ENCODE measurements at regions not wholly inside any gene's neighbourhood (a gene's known extent, or its start where the extent isn't known, plus 50 kb on each side); places are given as distances from the start of the nearest gene placed in this dataset.

DNA sequence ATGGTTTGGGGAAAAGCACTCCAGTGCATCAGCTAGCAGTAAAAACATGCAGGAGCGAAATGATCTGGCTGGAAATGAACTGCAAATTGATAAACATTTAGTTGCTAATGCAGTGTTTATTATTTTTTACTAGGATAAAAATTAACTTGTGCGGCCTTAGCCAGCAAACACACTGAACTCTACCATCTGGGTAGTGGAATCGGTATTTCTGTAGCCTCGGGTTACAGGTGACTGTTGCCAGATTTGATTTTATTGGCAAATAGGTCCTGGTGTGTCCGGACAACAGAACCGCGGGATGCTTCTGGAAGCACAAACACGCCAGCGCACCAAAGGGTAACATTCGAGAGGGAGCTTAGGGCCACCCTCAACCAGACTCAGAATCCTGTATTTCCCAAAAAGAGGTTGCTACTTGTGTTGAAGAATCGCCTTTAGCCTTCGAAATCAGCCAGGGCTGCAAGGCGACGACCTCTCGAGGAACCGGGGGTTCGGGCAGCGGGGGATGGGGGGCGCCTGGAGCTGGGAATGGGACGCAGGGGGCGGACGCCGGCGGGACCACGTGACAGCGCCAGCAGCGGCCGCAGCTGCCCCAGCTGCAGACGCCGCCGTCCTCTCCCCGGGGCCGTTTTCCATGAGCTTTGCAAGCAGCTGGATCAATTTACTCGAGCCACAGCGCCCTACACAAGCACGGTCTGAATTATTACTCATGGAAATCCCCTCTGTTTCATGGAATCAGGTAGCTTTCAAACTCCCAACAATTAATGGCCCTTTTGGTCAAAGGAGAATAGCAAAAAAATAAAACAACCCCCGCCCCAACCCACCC is 158.8 kb downstream of the TOMM20 start:
- no peaks in the 10 kb centered on the region for H3K36me3 ChIP-seq
- ATAC-seq (peak; percentile 67 to 86 (median 82)), DNase-seq (peak; percentile 76 to 82)
- 12 to 13% methylated on average over 37 of the region's 37 CpGs for WGBS, 2 donors
- no peaks in the 10 kb centered on the region for H3K9me3 ChIP-seq
- TF ChIP-seq CTCF (IDR thresholded peaks at IDR 0.05) = no peak
- intact Hi-C loops (cut with DNase I) = loop anchor here in 3 of 10 donors (2.0 to 10.0 kb wide), 4 partner anchors 37 to 475 kb away; partner anchors contain the start of gene IRF2BP2 (in 1 of the 3)
- peak overlapping the region in 9 of 10 donors; percentile 2 to 46 (median 41) for H3K4me3 ChIP-seq
- H3K4me1 ChIP-seq = peaks cover 16 to 58% (median 36%) of the 10 kb centered on the region in 9 donors
- no peaks in the 10 kb centered on the region for H3K27me3 ChIP-seq
- H3K27ac ChIP-seq = peak overlapping the region; percentile 71 to 90 (median 80)

- H3K36me3 ChIP-seq = no peaks in the 10 kb centered on the region
- WGBS, 2 donors = 66 to 71% methylated on average over 4 of the region's 4 CpGs
- TF ChIP-seq CTCF (IDR thresholded peaks at IDR 0.05) = no peak
- H3K4me3 ChIP-seq = no peak overlapping the region
- H3K4me1 ChIP-seq = peaks cover 18 to 62% (median 43%) of the 10 kb centered on the region in 9 donors
- no peaks in the 10 kb centered on the region for H3K9me3 ChIP-seq
- DNase-seq = no peak
- H3K27me3 ChIP-seq = no peaks in the 10 kb centered on the region
- ATAC-seq = no peak
- intact Hi-C loops (cut with DNase I) = loop anchor here in 1 of 10 donors (2.0 kb wide), 1 partner anchor 36 kb away; no protein-coding TSS in a partner anchor
- H3K27ac ChIP-seq = peak overlapping the region in 9 of 10 donors; percentile 71 to 90 (median 80)
Observed at GRCh38 chr1:234969011-234969441, 159.6 kb downstream of the TOMM20 start.

DNA sequence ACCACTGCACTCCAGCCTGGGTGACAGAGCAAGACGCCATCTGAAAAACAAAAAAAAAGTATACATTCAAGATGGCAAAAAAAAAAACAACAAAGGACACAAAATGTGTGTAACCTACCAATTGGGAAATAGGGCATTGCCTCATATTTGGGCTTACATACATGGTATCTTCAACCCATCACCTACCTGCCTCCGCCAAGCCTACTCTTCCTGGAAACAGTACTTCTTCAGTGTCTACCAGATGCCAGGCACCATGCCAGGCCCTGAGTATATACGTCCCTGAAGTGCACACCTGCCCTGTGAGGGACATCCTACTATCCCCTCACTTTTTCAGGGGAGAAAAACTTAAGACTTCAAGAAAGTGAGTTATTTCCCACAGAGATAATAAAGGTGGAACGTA is 160.2 kb downstream of the TOMM20 start:
- H3K9me3 ChIP-seq = no peaks in the 10 kb centered on the region
- TF ChIP-seq CTCF (IDR thresholded peaks at IDR 0.05) = no peak
- H3K4me3 ChIP-seq = no peak overlapping the region
- DNase-seq (no peak), ATAC-seq (no peak)
- H3K27ac ChIP-seq = peak overlapping the region in 5 of 10 donors; percentile 80 to 90 (median 85)
- intact Hi-C loops (cut with DNase I) = loop anchor here in 1 of 10 donors (2.0 kb wide), 1 partner anchor 36 kb away; no protein-coding TSS in a partner anchor
- H3K27me3 ChIP-seq = no peaks in the 10 kb centered on the region
- H3K4me1 ChIP-seq = peaks cover 23 to 67% (median 49%) of the 10 kb centered on the region in 9 donors
- WGBS, 2 donors = 91 to 95% methylated on average over 4 of the region's 4 CpGs
- no peaks in the 10 kb centered on the region for H3K36me3 ChIP-seq

GRCh38 chr1:234967121-234967520 is 161.5 kb downstream of the TOMM20 start:
- DNase-seq (no peak), ATAC-seq (no peak)
- no peaks in the 10 kb centered on the region for H3K27me3 ChIP-seq
- 97 to 99% methylated on average over 13 of the region's 13 CpGs for WGBS, 2 donors
- peaks cover 23 to 72% (median 63%) of the 10 kb centered on the region in 9 donors for H3K4me1 ChIP-seq
- H3K9me3 ChIP-seq = no peaks in the 10 kb centered on the region
- H3K4me3 ChIP-seq = no peak overlapping the region
- no peak for TF ChIP-seq CTCF (IDR thresholded peaks at IDR 0.05)
- H3K27ac ChIP-seq = peak overlapping the region in 1 of 10 donors; percentile 85
- H3K36me3 ChIP-seq = no peaks in the 10 kb centered on the region
- intact Hi-C loops (cut with DNase I) = no loop called here

Measured in heart right ventricle (tissue), 16 donors.